Astrocyte of the spinal cord (primary cell): ENCODE measurements at regions not wholly inside any gene's neighbourhood (a gene's known extent, or its start where the extent isn't known, plus 50 kb on each side); places are given as distances from the start of the nearest gene placed in this dataset.
"Not testable (repeated sequence)": the region's sequence is repeated elsewhere in the genome, so short reads cannot be mapped to it uniquely, and the experiment has no call there.

ENCODE experiments used
- DNase-seq: peaks from one replicate; pipeline ENCODE4 v3.0.0; 2011; ENCODE audit warnings: low read depth, low spot score
- H3K4me3 ChIP-seq: 2 replicates; pipeline ENCODE4 v1.5.1; 2011; ENCODE audit warnings: low read depth, mild to moderate bottlenecking, low read length, moderate library complexity
- CTCF ChIP-seq: IDR thresholded peaks from 2 replicates; pipeline ENCODE4 v1.5.1; 2012; ENCODE audit warnings: low read depth, mild to moderate bottlenecking, low read length, inconsistent platforms
- in situ Hi-C: cut with HindIII; loops from 2 replicates; pipeline ENCODE4 v1.10.0; 2017; ENCODE audit warnings: low sequenced_read_pairs

DNA sequence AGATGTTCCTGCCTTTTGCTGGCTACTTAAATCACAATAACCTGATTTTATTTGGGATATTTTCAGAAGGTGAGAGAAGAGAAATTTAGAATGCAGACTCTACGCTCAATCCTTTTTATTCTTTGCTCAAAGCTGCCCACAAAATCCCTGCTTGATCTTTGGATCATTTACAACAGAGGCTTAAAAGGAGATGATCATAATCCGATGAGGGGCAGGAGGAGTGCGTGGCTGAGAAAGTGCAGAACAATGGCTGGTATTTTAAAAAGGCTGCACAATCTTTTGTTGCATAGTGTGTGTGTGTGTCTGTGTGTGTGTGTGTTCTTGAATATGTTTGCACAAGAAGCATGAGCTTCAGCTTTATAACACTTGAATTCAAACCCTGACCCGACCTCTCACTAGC, 256.3 kb upstream of the MYT1L start:
- TF ChIP-seq CTCF, result no peak
- DNase-seq, result no peak
- in situ Hi-C loops, result no loop called here
- no peak overlapping the region for H3K4me3 ChIP-seq

DNA sequence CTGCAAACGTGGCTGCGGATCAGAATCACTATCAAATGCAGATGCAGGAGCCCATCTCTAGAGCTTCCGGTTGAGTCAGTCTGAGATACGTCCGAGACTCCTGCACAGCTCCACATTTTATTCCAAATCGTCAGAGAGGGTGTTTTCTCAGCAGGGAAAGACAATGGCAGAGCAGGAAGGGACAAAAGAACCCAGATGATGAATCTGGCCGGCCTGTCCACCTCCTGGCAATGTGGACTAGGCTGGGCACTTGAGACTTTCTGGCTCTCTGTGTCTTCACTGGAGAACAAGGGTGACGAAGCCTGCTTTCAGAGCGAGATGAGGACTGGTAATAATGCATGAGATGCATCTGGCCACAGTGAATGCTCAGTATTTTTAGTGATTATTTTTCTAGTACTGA, 255.9 kb upstream of the MYT1L start:
- in situ Hi-C loops, result no loop called here
- H3K4me3 ChIP-seq, result no peak overlapping the region
- no peak for TF ChIP-seq CTCF
- DNase-seq, result no peak

DNA sequence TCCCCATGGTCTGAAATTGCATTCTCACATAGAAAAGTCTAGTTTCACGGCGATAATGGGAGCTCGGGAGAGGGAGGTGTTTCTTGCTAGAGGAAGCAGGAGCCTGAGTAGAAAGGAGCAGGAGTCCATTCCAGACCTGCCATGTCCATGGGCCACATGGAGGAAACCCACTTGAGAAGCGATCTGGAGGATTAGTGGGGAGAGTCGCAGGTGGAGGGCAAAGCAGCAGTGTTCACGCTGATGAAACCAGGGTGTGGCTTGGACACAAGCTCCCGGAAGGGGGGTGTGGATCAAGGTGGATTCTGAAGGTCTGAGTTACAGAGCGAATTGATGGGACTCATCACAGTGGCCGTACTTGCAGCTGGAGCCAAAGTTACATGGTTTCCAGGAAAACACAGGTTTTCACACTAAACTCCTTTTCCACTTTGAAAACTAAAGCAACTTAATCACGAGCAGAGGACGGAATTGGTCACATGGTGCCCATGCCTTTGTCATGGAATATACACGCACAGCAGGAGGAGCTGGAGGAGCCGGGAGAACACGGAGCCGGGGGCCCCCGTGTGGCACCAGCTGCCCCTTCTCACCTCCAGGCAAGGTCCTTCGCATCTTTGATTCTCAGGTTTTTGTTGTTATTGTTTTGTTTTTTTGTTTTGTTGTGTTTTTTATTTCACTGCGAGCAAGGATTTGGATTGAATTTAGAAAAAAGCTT, 255.1 kb upstream of the MYT1L start:
- in situ Hi-C loops, result no loop called here
- no peak overlapping the region for H3K4me3 ChIP-seq
- no peak for TF ChIP-seq CTCF
- no peak for DNase-seq

GRCh38 chr2:2582998-2583545, 252.0 kb upstream of the MYT1L start:
- no peak overlapping the region for H3K4me3 ChIP-seq
- DNase-seq, result no peak
- no peak for TF ChIP-seq CTCF
- in situ Hi-C loops, result no loop called here

- in situ Hi-C loops, result no loop called here
- no peak for DNase-seq
- TF ChIP-seq CTCF, result no peak
- no peak overlapping the region for H3K4me3 ChIP-seq
Measured at GRCh38 chr2:2581331-2582159, 250.5 kb upstream of the MYT1L start.

DNA sequence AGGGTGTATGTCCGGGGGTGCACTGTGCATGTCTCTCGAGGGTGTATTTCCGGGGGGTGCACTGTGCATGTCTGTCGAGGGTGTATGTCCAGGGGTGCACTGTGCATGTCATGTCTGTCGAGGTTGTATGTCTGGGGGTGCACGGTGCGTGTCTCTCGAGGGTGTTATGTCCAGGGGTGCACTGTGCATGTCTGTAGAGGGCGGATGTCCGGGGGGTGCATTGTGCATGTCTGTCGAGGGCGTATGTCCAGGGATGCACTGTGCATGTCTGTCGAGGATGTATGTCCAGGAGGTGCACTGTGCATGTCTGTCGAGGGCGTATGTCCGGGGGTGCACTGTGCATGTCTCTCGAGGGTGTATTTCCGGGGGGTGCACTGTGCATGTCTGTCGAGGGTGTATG, 249.8 kb upstream of the MYT1L start:
- DNase-seq, in situ Hi-C loops, H3K4me3 ChIP-seq: not testable (repeated sequence)

DNA sequence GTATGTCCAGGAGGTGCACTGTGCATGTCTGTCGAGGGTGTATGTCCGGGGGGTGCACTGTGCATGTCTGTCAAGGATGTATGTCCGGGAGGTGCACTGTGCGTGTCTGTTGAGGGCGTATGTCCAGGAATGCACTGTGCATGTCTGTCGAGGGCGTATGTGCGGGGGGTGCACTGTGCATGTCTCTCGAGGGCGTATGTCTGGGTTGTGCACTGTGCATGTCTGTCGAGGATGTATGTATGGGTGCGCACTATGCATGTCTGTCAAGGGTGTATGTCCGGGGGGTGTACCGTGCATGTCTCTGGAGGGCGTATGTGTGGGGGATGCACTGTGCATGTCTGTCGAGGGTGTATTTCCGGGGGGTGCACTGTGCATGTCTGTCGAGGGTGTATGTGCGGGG, 249.3 kb upstream of the MYT1L start:
- in situ Hi-C loops, result no loop called here
- DNase-seq, result no peak
- H3K4me3 ChIP-seq, result no peak overlapping the region
- no peak for TF ChIP-seq CTCF
